GM12892 (cell line): ENCODE measurements at regions not wholly inside any gene's neighbourhood (a gene's known extent, or its start where the extent isn't known, plus 50 kb on each side); places are given as distances from the start of the nearest gene placed in this dataset.

Experiments
- POLR2A ChIP-seq: IDR thresholded peaks from 2 replicates; pipeline ENCODE4 v1.6.1; 2011; ENCODE audit warnings: low read depth, low read length, control low read depth
- POLR2AphosphoS5 ChIP-seq: IDR thresholded peaks from 2 replicates; pipeline ENCODE4 v1.6.1; 2011; ENCODE audit warnings: low read depth, low read length, control low read depth

- TF ChIP-seq POLR2AphosphoS5: no peak
- no peak for TF ChIP-seq POLR2A
Measured at GRCh38 chr3:74217467-74217866, 397.0 kb downstream of the CNTN3 start.
